H9 (cell line): ENCODE measurements at regions not wholly inside any gene's neighbourhood (a gene's known extent, or its start where the extent isn't known, plus 50 kb on each side); places are given as distances from the start of the nearest gene placed in this dataset.

Experiments
- DNase-seq: peaks from one replicate; pipeline ENCODE4 v3.0.0-alpha.2; 2017
- H2AFZ ChIP-seq: one replicate; pipeline ENCODE4 v1.6.1; 2013; ENCODE audit warnings: mild to moderate bottlenecking, low read length, control low read depth, moderate library complexity
- H2AK5ac ChIP-seq: 2 replicates; pipeline ENCODE4 v1.6.1; 2013; ENCODE audit warnings: low read length, control low read depth, mixed read lengths; ENCODE audit not compliant: insufficient read length
- H2BK120ac ChIP-seq: one replicate; pipeline ENCODE4 v1.6.1; 2013; ENCODE audit warnings: low read depth, mild to moderate bottlenecking, low read length, control low read depth, inconsistent platforms; ENCODE audit not compliant: poor library complexity, severe bottlenecking
- H2BK12ac ChIP-seq: 2 replicates; pipeline ENCODE4 v1.6.1; 2013; ENCODE audit warnings: low read length, control low read depth, mixed read lengths, low read depth; ENCODE audit not compliant: insufficient read length
- H2BK15ac ChIP-seq: 2 replicates; pipeline ENCODE4 v1.6.1; 2013; ENCODE audit warnings: low read depth, low read length, control low read depth
- H2BK20ac ChIP-seq: one replicate; pipeline ENCODE4 v1.6.1; 2013; ENCODE audit warnings: low read depth, mild to moderate bottlenecking, low read length, control low read depth, inconsistent platforms; ENCODE audit not compliant: poor library complexity, severe bottlenecking
- H2BK5ac ChIP-seq: 2 replicates; pipeline ENCODE4 v1.6.1; 2013; ENCODE audit warnings: low read length, control low read depth, mixed read lengths; ENCODE audit not compliant: insufficient read length
- H3K14ac ChIP-seq: 2 replicates; pipeline ENCODE4 v1.6.1; 2013; ENCODE audit warnings: low read length, control low read depth; ENCODE audit not compliant: insufficient read depth
- H3K18ac ChIP-seq: 2 replicates; pipeline ENCODE4 v1.6.1; 2013; ENCODE audit warnings: low read depth, mild to moderate bottlenecking, mixed read lengths, low read length, control low read depth; ENCODE audit not compliant: insufficient read length
- H3K23ac ChIP-seq: 2 replicates; pipeline ENCODE4 v1.6.1; 2013; ENCODE audit warnings: low read length, control low read depth, mixed read lengths, low read depth; ENCODE audit not compliant: insufficient read length
- H3K23me2 ChIP-seq: 2 replicates; pipeline ENCODE4 v1.6.1; 2013; ENCODE audit warnings: low read depth, mild to moderate bottlenecking, mixed read lengths, low read length, control low read depth; ENCODE audit not compliant: insufficient read length, poor library complexity, severe bottlenecking
- H3K27ac ChIP-seq: 2 replicates; pipeline ENCODE4 v1.5.1; 2013; ENCODE audit warnings: low read length, control low read depth, mixed read lengths, low read depth; ENCODE audit not compliant: insufficient read length
- H3K27me3 ChIP-seq: 2 replicates; pipeline ENCODE4 v1.6.1; 2013; ENCODE audit warnings: low read length, control low read depth, inconsistent platforms; ENCODE audit not compliant: insufficient read depth
- H3K4ac ChIP-seq: 2 replicates; pipeline ENCODE4 v1.6.1; 2013; ENCODE audit warnings: low read depth, mild to moderate bottlenecking, control low read depth, inconsistent platforms, low read length, moderate library complexity
- H3K4me1 ChIP-seq: 2 replicates; pipeline ENCODE4 v1.6.1; 2013; ENCODE audit warnings: low read length, control low read depth, inconsistent platforms; ENCODE audit not compliant: insufficient read depth
- H3K4me2 ChIP-seq: 2 replicates; pipeline ENCODE4 v1.6.1; 2013; ENCODE audit warnings: low read length, control low read depth, mixed read lengths; ENCODE audit not compliant: insufficient read length, insufficient read depth
- H3K56ac ChIP-seq: 2 replicates; pipeline ENCODE4 v1.6.1; 2013; ENCODE audit warnings: low read depth, mild to moderate bottlenecking, mixed read lengths, low read length, control low read depth; ENCODE audit not compliant: insufficient read length
- H3K79me1 ChIP-seq: 2 replicates; pipeline ENCODE4 v1.6.1; 2013; ENCODE audit warnings: low read depth, mild to moderate bottlenecking, moderate library complexity, low read length, control low read depth, inconsistent platforms; ENCODE audit not compliant: insufficient read depth, poor library complexity, severe bottlenecking
- H3K79me2 ChIP-seq: 2 replicates; pipeline ENCODE4 v1.6.1; 2013; ENCODE audit warnings: low read length, control low read depth, inconsistent platforms; ENCODE audit not compliant: insufficient read depth
- H3K9ac ChIP-seq: 2 replicates; pipeline ENCODE4 v1.6.1; 2013; ENCODE audit warnings: low read length, control low read depth, mixed read lengths; ENCODE audit not compliant: insufficient read length; ENCODE audit errors: extremely low read depth
- H3K9me3 ChIP-seq: one replicate; pipeline ENCODE4 v1.6.1; 2013; ENCODE audit warnings: low read depth, low read length, inconsistent platforms; ENCODE audit not compliant: control insufficient read depth
- H3T11ph ChIP-seq: one replicate; pipeline ENCODE4 v1.6.1; 2013; ENCODE audit warnings: mild to moderate bottlenecking, low read length, control low read depth, inconsistent platforms
- H4K20me1 ChIP-seq: one replicate; pipeline ENCODE4 v1.6.1; 2013; ENCODE audit not compliant: control insufficient read depth, insufficient read length, insufficient read depth
- H4K5ac ChIP-seq: 2 replicates; pipeline ENCODE4 v1.6.1; 2013; ENCODE audit warnings: low read depth, mild to moderate bottlenecking, mixed read lengths, low read length, control low read depth; ENCODE audit not compliant: insufficient read length
- H4K8ac ChIP-seq: replicated peaks from 2 replicates; pipeline ENCODE4 v1.6.1; 2013; ENCODE audit warnings: low read length, control low read depth, mixed read lengths, low read depth; ENCODE audit not compliant: insufficient read length
- H4K91ac ChIP-seq: 2 replicates; pipeline ENCODE4 v1.6.1; 2013; ENCODE audit warnings: low read depth, mild to moderate bottlenecking, moderate library complexity, mixed read lengths, low read length, control low read depth; ENCODE audit not compliant: insufficient read length
- H3K27ac Mint-ChIP-seq, 3 experiments: 2 replicates in 2 of 3; 3 replicates in 1 of 3; pipeline ENCODE4 v1.8.0; 2020 to 2021; ENCODE audit warnings: mixed read lengths in 3 of 3, mild to moderate bottlenecking in 1 of 3, moderate library complexity in 1 of 3
- H3K27me3 Mint-ChIP-seq: 2 replicates; pipeline ENCODE4 v1.8.0; 2021; ENCODE audit warnings: low read depth, mild to moderate bottlenecking, moderate library complexity, mixed read lengths
- H3K36me3 Mint-ChIP-seq, 3 experiments: 2 replicates in 2 of 3; 3 replicates in 1 of 3; pipeline ENCODE4 v1.8.0; 2020 to 2021; ENCODE audit warnings: low read depth in 3 of 3, mixed read lengths in 3 of 3; ENCODE audit not compliant: insufficient read depth in 1 of 3
- H3K4me1 Mint-ChIP-seq, 2 experiments: 2 replicates each; pipeline ENCODE4 v1.8.0; 2020; ENCODE audit warnings: mixed read lengths in 2 of 2
- H3K4me3 Mint-ChIP-seq, 2 experiments: 2 replicates in 1 of 2; 3 replicates in 1 of 2; pipeline ENCODE4 v1.8.0; 2020 to 2021; ENCODE audit warnings: mild to moderate bottlenecking in 2 of 2, mixed read lengths in 2 of 2, moderate library complexity in 1 of 2
- H3K9me3 Mint-ChIP-seq, 2 experiments: 2 replicates in 1 of 2; 3 replicates in 1 of 2; pipeline ENCODE4 v1.8.0; 2020; ENCODE audit warnings: mild to moderate bottlenecking in 2 of 2, mixed read lengths in 2 of 2, moderate library complexity in 1 of 2
- WGBS: extraction: QIAGEN DNeasy Blood & Tissue Kit; methylation state at CpG from one replicate; pipeline ENCODE4 v1.1.7; 2013; ENCODE audit warnings: missing lambda C conversion rate, low lambda C conversion rate, mixed read lengths; ENCODE audit not compliant: insufficient read length; ENCODE audit errors: extremely low coverage; 5-methylcytosine and 5-hydroxymethylcytosine counted together
- TF ChIP-seq, protein P1 (sequence below): fragments of 200-600 bp; sonication (generic); conservative IDR thresholded peaks from 3 replicates; pipeline ENCODE4 v1.8.0; 2021; ENCODE audit warnings: antibody characterized with exemption, mild to moderate bottlenecking

DNA sequence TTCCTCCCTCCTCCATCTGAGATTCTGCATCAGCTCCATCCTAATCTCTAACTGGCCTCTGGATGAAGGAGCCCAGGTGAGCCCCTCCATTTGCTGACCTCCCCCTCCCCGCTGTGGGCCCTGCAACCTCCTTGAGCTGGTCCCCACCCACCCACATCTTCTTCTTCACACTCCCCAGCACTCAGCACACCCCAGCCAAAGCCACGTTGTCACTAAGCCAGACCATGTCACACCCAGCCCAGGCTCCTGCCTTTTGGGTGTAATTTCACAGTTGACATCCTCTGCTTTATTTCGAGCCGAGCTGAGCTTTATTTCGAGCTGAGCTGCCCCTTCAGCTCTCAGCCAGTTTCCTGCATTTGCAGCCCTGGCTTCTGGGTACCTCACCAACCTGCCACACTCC, 282.7 kb upstream of the TNRC6C start:
- peaks cover 0 to 15% of the 10 kb centered on the region in 2 experiments; a peak in 2 of 4 replicates for H3K4me1 Mint-ChIP-seq
- peaks cover 28% of the 10 kb centered on the region for H3K27me3 Mint-ChIP-seq
- H2BK20ac ChIP-seq, result no peak overlapping the region
- no peak overlapping the region for H4K5ac ChIP-seq
- H3K9ac ChIP-seq, result no peak overlapping the region
- no peak overlapping the region for H2AFZ ChIP-seq
- H3K79me1 ChIP-seq, result no peaks in the 10 kb centered on the region
- H3K4me2 ChIP-seq, result no peak overlapping the region
- peak overlapping the region in 1 of 3 experiments; percentile 32; a peak in 1 of 7 replicates for H3K27ac Mint-ChIP-seq
- H3K36me3 Mint-ChIP-seq, result no peaks in the 10 kb centered on the region
- DNase-seq, result no peak
- no peaks in the 10 kb centered on the region; the same call in 1 of the 2 replicates for H3K79me2 ChIP-seq
- no peaks in the 10 kb centered on the region; the same call in 1 of the 2 replicates for H3K27me3 ChIP-seq
- no peak overlapping the region for H2BK5ac ChIP-seq
- no peak overlapping the region for H3K14ac ChIP-seq
- H3T11ph ChIP-seq, result no peak overlapping the region
- no peak overlapping the region for H4K8ac ChIP-seq
- H2BK120ac ChIP-seq, result no peak overlapping the region
- no peak overlapping the region for H2BK15ac ChIP-seq
- H3K27ac ChIP-seq, result no peak overlapping the region
- peaks cover 2% of the 10 kb centered on the region for H4K20me1 ChIP-seq
- no peaks in the 10 kb centered on the region for H3K9me3 ChIP-seq
- H2AK5ac ChIP-seq, result no peak overlapping the region
- TF ChIP-seq, protein P1, sequence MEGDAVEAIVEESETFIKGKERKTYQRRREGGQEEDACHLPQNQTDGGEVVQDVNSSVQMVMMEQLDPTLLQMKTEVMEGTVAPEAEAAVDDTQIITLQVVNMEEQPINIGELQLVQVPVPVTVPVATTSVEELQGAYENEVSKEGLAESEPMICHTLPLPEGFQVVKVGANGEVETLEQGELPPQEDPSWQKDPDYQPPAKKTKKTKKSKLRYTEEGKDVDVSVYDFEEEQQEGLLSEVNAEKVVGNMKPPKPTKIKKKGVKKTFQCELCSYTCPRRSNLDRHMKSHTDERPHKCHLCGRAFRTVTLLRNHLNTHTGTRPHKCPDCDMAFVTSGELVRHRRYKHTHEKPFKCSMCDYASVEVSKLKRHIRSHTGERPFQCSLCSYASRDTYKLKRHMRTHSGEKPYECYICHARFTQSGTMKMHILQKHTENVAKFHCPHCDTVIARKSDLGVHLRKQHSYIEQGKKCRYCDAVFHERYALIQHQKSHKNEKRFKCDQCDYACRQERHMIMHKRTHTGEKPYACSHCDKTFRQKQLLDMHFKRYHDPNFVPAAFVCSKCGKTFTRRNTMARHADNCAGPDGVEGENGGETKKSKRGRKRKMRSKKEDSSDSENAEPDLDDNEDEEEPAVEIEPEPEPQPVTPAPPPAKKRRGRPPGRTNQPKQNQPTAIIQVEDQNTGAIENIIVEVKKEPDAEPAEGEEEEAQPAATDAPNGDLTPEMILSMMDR, result no peak
- H3K4me1 ChIP-seq, result no peaks in the 10 kb centered on the region
- H2BK12ac ChIP-seq, result no peak overlapping the region
- no CpG with 5 or more reads among the region's 5 CpGs for WGBS
- no peak overlapping the region for H3K4me3 Mint-ChIP-seq
- H3K18ac ChIP-seq, result no peak overlapping the region
- H4K91ac ChIP-seq, result no peak overlapping the region
- no peak overlapping the region for H3K4ac ChIP-seq
- H3K56ac ChIP-seq, result no peak overlapping the region
- H3K23ac ChIP-seq, result no peak overlapping the region
- H3K9me3 Mint-ChIP-seq, result peaks cover 2 to 4% of the 10 kb centered on the region in 2 experiments; a peak in 4 of 5 replicates
- no peaks in the 10 kb centered on the region for H3K23me2 ChIP-seq
